ENCODE measurements at regions not wholly inside any gene's neighbourhood (a gene's known extent, or its start where the extent isn't known, plus 50 kb on each side); places are given as distances from the start of the nearest gene placed in this dataset.

- no peak for DNase-seq (ENCODE audit: low read depth)
Measured at GRCh38 chr10:83666762-83667161, 472.5 kb upstream of the GHITM start.

- no peak for DNase-seq (ENCODE audit: low read depth)
Measured at GRCh38 chr10:83667594-83667993, 471.7 kb upstream of the GHITM start.

DNA sequence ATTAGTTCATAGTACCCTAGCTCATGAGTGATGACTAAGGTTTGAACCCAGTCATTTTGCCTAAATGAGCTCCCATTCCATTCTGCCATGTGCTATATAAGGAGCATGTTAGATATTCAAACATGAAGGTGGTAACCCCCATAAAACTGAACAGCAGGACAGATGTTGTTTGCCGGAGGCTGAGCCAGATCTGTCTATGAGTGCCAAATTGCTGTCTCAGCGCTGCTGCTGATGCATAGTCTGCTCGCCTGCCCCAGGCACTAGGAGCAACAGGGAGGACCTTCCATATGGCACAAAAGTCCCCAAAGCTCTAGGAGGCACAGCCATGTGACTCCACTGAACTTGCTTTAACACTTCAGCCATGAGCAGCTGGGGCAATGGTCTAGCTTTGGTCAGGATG, 466.0 kb upstream of the GHITM start:
- no peak for DNase-seq (ENCODE audit: low read depth)

DNA sequence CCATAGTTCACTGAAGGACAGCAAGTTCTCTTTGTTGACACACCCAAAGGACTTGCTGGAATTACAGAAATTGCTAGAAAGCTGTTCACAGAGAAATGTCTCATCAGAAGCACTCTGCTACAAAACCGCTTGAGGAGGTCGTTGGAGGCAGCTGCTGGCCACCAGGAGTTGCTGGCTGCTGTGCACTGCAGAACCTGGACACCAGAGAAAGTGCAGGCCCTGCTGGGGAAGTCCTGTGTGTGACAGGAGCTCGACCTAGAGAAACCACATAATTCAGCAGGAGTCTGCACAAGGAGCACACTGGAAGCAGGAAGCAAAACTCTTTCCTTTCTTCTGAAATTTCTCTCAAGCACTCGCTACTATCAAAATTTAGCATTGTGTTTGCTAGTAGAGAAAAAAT, 461.5 kb upstream of the GHITM start:
- DNase-seq (ENCODE audit: low read depth): no peak

DNA sequence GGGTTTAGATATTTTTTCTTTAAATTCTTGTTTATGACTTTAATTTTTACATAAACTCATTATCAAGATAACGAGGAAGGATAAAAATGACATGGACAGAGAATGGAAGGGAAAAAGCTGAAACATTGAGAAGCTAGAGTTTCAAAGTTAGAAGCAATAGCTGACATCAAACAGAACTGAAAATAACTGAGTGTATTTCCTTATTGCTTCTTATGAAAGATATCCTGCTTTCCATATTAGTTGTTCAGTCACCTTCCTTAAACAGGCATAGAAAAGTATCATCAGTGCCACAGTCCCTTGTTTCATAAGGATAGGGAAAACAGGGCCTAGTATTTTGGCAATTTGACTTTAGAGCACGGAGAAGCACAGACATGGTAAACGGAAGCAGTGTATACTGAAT, 460.5 kb upstream of the GHITM start:
- no peak for DNase-seq (ENCODE audit: low read depth)

DNA sequence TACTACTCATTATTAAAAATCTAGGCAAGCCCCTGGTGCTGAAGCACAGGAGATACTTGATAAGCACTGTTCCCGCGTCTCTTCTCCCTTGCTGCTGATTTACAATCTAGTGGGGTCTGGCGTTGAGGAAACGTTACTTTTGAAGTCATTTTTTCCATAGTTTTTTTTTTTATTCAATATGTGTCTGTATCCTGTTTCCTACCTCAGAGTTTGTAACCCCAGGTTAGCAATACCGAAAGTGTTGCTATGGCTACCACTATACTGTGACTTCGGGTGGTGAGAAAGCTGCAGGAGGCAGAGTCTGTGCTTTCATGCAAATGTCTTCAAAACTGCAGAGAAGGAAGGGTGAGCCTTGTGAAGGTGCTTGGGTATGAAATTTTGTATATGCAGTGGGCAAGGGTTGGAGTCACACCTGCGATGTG, 458.8 kb upstream of the GHITM start:
- no peak for DNase-seq (ENCODE audit: low read depth)

DNA sequence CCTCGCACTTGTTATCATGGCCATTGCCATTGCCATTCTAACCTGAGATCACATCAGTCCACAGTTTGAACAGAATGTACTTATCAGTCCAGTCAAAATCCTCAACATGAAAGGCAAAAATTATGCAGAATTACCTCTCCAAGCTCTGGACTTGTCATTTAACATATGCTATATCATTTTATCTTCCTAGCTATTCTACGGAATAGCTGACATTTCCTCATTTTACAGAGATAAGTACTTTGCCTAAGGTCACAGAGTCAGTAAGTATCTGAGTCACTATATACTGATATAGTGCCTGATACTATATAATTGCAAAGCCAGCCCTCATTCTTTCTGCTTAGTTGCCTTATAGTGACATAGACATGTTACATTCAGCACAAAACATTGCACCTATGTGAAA, 456.9 kb upstream of the GHITM start:
- DNase-seq (ENCODE audit: low read depth): no peak

DNA sequence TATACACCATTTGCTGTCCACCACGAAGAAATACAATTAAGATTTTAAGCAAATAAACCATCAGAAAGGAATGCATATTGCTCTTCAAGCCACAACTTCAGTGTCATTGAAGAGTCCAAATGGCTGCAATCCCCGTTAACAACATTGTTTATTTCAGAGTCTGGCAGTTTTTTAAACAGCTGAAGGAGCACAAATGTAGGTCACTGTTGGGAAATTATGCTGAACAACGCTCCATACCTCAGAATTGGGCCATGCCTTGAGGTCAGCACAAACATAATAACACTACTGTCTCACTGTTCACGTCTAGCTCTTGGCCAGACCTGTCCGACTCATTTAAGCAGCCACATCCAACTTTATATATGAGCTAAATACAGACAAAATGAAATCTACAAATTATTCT, 453.9 kb upstream of the GHITM start:
- no peak for DNase-seq (ENCODE audit: low read depth)

DNA sequence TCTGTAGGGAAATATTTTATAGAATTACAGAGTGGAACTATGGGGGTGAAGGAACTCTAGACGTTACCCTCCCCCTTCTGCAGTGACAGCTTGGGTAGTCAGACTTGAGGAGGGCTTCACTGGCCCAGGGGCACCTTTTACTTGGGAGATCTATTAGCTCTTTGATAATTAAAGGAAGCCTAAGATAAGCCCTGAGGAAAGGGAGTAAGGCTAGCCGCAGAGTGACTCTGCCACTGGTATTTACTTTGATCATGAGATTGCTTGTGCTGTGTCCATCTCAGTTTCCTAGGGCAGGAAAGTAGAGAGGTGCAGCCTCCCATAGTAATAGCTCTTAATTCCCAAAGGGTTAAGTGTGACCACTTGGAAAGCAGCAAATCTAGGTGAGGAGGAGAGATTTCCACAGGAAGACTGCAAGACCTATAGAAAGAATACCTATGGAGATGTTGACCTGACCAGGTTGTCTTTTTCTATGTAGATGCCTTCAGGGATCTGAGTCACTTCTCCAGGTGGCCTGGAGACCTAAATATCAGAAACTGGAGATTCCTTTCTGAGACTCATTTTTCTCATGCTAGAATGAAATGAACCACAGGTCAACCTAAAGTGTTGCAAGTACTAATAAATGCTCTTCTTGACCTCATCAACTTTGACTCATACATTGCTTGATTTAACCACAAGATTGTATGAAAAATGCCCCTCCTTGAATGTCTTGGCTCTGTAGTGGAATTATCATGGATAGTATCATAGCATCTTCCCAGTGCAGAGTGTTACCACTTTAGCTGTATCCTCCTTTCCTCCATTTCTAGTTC, 447.3 kb upstream of the GHITM start:
- no peak for DNase-seq (ENCODE audit: low read depth)

DNA sequence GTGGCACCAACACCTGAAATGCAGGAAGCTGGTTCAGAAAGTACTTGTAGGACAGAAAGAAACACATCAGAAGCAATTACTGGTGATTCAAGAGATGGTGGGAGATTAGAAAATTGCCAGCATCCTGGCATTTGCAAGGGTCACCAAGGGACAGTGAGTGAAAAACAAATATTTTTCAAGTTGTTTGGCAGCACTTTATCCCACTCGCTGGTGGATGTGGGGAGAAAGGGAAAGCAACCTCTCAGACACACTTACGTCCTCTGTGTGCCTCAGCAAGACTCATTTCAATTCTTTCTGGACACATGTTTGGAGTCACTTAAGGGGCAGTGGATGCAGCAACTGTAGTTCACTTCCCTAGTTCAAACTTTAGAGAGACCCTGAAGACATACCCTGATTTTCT, 440.4 kb upstream of the GHITM start:
- no peak for DNase-seq (ENCODE audit: low read depth)

- no peak for DNase-seq (ENCODE audit: low read depth)
Measured at GRCh38 chr10:83701799-83702198, 437.5 kb upstream of the GHITM start.

- DNase-seq (ENCODE audit: low read depth): no peak
Measured at GRCh38 chr10:83702731-83703130, 436.6 kb upstream of the GHITM start.

GRCh38 chr10:83706120-83706519, 433.2 kb upstream of the GHITM start:
- DNase-seq (ENCODE audit: low read depth): no peak

DNA sequence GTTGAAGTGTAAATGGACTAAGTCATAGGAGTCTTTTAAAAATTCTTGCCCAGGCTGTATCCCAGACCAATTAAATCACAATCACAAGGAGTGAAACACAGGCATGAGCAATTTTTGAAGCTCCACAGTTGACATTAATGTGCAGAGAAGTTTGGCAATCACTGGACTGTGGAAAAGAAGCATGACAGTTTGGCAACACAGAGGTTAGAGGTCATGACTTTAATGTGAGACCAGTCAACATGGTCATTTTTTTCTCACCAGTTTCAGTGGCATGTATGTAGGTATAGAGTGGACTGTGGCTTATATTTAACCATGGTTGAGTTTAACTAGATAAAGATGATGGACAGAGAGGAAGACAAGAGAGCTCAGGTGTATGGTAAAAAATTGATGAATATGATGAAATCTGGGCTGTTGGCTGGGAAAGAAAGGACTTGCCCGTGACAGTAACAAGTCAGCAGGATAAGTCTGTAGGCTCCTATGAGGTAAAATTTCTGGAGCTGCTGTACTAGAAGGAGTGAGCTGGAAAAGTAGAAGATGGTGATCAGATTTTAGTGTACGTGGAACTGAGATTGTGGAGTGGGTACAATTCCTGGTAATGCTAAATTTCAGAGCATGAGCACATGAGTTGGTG, 432.2 kb upstream of the GHITM start:
- no peak for DNase-seq (ENCODE audit: low read depth)

DNA sequence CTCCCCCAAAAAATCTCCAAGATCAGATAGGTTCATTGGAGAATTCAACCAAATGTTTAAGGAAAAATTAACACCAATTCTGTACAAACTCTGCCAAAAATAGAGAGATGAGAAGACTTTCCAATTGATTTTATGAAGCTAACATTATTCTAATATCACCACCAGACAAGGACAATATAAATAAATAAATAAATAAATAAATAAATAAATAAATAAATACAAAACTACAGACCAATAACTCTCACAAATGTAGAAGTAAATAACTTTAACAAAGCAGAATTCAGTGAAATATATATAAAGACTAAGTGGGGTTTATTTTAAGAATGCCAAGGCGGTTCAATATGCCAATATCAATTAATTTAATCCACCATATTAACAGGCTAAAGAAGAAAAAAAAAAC, 425.9 kb upstream of the GHITM start:
- no peak for DNase-seq (ENCODE audit: low read depth)

- no peak for DNase-seq (ENCODE audit: low read depth)
Measured at GRCh38 chr10:83723080-83723479, 416.2 kb upstream of the GHITM start.

DNA sequence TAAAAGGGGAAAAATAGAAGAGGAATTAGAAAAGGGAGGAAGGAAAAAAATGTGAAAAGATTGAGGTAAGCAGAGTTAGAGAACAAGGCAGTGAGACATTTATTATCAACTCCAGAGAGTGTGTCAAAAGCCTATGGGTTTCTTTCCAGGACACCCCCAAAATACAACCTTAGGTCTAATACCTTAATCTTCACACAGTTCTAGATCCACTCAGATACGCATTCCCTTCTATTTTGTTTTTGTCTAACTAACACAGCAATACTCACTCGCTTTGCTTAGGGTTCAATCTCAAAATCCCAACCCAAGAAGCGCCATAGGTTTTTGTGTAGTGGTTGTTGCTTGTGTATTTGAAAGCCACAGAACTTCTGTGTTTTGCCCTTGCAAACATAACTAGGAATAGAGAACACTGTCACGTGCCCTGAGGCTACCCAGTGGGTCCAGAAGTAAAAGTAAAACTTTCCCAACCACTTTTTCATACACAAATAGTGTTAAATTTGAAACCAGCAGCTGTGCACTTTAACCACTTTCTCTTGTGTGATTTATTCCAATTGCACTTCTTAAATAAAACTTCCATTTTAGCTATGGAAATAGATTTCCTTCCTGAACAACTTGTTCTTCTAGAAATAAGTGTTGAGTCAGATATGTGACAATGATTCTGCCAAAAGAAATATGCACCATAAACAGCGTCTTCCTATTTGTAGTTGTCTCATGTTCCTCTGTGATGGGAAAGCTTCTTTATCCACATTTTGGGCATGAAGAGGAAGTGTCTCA, 414.7 kb upstream of the GHITM start:
- no peak for DNase-seq (ENCODE audit: low read depth)

- no peak for DNase-seq (ENCODE audit: low read depth)
Measured at GRCh38 chr10:83725567-83725966, 413.7 kb upstream of the GHITM start.

- DNase-seq (ENCODE audit: low read depth): no peak
Measured at GRCh38 chr10:83734278-83734677, 405.0 kb upstream of the GHITM start.

GRCh38 chr10:83736008-83736407, 403.3 kb upstream of the GHITM start:
- DNase-seq (ENCODE audit: low read depth): no peak

- DNase-seq (ENCODE audit: low read depth): no peak
Measured at GRCh38 chr10:83750604-83751003, 388.7 kb upstream of the GHITM start.

GRCh38 chr10:83753490-83753889, 385.8 kb upstream of the GHITM start:
- no peak for DNase-seq (ENCODE audit: low read depth)

DNA sequence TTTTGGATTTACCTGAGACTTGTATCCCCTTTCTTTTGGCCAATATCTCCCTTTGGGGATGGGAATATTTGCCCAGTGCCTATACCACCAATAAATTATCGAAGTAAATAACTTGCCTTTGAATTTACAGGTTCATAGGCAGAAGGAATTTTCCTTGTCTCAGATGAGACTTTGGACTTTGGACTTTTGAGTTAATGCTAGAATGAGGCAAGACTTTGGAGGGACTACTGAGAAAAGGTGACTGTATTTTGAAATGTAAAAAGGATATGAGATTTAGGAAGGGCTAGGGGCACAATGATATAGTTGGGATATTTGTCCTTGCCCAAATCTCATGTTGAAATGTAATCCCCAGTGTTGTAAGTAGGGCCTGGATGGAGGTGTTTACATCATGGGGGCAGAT, 384.5 kb upstream of the GHITM start:
- DNase-seq (ENCODE audit: low read depth): no peak

Measured in GM04504 (cell line).